HG03280 (cell line): ENCODE measurements at regions not wholly inside any gene's neighbourhood (a gene's known extent, or its start where the extent isn't known, plus 50 kb on each side); places are given as distances from the start of the nearest gene placed in this dataset.

Experiments
- ATAC-seq: cut with Tn5 transposase; IDR thresholded peaks from one replicate; pipeline ENCODE4 v1.9.1; 2021; ENCODE audit warnings: mild to moderate bottlenecking, moderate library complexity; ENCODE audit not compliant: unreplicated experiment

DNA sequence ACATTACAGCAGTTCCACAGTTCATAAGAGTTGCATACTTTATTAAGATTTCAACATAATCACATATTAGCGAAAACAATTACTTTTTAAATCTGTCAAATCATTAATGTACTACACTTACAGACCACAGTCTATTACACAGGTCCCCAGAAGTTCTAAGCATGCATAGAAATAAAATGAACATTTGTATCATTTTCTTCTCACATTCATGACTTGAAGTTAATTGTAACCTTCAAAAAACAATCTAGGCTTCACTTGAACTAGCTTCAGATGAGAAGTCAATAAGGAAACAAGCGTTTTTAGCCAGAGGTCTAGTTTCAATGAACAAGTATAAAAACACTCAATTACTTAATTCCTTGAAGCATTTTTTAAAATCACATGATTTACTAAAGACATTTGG lies 238.3 kb downstream of the HACE1 start:
- ATAC-seq = no peak

DNA sequence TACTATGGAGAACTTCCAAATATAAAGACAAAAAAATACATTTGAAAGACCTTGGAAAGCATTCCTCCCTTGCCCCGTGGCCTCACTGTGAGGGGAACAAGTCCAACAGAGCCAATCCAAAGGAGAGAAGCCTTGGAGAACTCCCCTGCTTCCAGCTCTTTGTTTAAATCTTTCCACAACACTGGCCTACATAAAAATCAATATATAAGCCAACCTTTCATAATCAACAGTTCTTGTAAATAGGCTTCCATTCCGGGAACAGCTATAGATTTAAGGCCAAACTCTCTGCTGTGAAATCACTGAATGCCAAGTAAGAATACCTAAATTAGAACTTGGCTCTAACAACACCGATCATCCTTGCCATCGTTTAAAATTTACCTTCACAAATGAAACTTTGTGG lies 242.1 kb downstream of the HACE1 start:
- ATAC-seq = no peak

DNA sequence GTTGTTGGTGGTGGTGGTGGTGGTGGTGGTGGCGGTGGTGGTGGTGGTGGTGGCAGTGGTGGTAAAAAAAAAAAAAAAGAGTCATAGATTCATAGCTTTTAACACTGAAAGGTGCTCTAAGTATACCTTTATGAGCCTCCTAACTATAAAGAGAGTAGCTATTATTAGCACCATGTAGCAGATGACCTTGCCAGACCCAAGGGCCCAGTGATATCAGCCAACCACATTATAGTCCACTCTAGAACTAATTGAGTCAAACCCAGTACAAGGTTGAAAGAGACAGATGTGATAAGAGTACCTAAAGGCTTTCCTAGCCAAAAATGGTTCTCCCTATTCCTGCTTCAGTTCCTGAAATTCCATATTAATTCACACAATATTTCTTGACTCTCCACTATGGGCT lies 245.3 kb downstream of the HACE1 start:
- no peak for ATAC-seq

DNA sequence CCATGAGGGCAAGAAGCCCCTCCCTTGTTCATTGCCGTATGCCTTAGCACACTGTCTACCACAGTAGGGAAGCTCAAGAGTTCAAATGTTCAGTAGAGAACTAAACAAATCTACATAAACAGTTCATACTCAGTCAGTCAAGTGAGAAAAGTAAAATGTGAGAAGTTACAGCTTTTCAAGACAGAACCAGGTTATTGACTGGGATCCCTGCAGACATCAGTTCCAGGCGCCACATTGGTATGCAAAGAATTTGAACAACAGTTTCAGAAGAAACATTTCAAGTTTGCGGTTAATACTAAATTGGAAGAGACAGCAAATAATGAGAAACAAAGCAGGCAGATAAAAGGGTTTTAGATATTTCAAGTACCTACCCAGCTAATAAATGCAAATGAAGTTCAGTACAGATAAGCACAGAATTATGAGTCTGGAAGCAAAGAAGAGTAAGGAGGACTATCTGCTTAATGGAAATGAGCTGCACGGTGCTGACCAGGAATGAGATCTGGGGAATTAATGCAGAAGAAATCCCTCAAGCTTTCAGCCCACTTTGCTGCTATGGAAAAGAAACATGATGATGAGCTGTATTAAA lies 246.2 kb downstream of the HACE1 start:
- no peak for ATAC-seq

DNA sequence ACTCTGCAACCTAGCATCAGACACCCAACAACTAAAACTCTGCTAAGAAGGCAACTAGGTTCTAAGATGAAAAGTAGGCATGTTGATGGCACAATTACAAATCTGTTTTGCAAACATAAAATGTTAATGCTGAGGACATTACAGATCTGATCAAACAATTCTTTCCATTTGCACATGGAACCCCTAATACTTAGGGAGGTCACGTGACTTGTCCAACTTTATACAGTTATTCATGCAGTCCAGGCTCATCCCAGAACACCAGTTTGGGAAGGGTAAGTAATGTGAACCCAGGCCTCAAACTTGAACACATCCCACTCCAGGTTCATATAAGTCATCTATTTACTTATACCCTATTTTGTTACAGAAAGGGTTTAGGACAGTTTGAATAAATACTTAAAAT lies 247.2 kb downstream of the HACE1 start:
- ATAC-seq = no peak

DNA sequence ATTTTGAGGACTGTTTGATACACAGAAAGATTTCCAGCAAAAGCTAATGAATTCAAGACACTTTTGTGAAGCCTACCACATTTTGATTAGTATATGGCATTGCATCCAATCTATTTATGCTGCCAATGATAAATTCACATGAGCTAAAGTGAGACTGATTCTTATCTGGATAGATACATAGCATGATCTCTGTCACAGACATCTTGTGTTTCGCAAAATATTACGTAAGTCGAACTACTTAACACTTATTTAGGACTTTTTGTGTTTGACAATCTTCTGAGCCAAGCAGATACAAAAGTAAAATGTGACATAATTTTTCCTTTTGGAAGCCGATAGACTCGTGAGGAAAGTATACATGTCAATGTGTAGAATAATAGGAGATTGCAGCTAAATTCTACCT lies 251.6 kb downstream of the HACE1 start:
- no peak for ATAC-seq

DNA sequence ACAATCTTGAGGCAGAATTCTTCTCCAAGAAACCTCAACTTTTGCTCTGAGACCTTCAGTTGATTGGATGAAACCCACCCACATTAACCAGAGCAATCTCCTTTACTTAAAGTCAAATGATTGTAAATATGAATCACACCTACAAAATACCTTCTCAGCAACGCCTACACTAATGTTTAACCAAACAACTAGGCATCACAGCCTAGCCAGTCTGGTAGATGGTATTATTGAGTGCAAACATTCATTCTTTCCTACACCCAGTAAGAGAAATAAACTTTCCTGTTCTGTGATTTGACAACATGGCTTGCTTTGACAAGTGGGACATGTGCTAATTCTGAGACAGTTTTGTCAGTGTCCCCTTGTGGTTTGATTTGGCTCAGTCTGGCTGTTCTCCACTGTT lies 252.2 kb downstream of the HACE1 start:
- no peak for ATAC-seq

DNA sequence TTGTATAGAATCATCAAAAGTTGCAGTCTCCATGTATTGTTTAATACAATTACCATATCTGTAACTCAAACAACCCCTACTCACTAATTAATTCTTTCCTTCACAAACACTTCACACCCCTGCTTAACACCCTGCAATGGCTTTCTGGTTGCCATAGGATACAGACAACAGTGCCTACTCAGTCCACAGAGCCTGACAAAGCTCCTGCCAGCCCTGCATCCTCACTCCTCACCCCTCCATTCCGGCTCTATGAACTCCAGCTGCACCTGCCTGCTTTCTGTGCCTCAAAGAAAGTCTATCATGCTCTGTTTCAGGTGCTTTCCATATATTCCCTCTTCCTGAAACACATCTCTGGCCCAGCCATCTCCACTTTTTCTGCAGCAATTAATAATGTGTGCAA lies 253.4 kb downstream of the HACE1 start:
- no peak for ATAC-seq

DNA sequence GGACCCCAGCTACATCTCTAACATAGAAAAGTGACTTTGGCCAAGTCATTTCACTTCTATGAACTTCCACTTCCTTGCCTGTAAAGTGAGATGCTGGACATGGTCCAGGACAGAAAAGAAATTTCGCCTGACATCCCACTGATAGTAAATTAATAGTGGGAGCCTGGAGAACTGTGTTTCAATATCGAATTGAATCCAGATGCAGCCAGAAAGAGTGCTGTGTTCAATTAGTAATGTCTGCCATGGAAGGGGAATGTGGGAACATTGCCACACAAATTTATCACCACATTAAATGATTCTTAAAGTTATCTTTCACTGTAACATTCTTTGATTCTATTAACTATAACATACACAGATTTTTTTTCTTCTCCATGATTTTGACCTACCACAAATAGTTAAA lies 255.0 kb downstream of the HACE1 start:
- ATAC-seq = no peak

DNA sequence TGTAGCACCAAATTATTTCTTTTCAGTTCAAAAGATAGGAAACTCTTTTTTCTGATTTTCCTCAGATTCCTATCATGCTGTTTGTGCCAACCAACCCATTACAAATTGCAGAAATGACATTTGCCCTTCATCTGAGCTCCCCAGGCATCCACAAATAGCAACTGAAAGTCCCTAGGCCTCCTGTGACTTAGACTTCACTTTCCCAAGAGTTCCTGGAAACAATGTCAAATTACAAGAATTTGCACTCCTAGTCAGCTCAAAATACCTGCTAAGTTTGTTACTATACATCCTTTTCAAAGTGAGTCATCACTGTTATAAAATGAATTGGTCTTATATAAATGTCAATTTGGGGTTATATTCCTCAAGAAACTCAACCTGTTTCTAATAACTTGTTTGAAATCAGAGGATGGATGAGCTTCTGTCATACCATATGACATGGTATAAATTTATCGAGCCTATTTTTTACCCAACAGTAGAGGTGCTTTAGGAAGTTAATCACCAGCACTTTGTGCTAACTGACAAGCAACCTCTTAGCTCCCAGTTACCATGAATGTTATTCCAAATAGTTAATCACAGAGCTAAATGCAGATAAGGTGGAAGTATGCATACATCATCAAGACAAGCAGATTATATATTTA lies 256.5 kb downstream of the HACE1 start:
- no peak for ATAC-seq

DNA sequence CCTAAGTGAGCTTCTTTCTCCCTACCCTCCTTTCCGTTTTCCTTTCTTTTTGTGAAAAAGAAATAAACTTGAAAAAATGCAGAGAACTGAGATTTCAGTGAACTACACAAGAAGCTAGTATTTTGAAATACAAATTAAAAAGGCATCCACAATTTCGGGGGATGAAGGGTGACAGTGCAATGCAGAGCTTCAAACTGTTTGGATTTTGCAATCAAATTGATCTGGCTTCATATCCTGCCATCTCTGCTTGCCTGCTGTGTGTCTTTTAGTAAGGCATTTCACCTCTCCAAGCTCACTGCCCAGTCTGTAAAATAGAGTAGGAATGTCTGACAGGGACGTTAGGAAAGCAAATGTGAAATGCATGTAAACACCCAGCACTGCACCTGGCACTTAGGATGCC lies 258.0 kb downstream of the HACE1 start:
- ATAC-seq = no peak

DNA sequence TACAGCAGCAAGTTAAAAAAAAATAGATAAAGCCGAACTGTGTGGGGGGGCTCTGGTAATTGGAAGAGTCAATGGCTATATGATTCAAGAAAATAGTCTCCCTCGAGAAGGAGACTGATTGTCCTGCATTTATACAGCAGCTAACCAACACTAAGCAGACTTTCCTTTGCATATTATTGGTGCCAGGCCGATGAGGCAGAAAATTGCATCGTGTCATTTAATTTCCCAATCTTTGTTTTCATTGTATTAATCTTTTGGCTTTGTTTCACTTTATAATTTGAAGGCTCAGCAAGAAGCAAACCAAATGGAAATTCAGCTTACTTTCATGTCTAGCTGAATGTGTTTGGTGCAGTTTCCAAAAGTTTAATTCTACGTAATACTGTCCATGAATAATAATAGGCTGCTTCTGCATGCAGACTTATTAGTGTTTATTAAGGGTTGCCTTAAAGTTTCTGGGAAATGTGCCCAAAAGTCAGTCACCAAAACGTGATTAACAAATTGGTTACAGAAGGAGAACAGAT lies 258.5 kb downstream of the HACE1 start:
- ATAC-seq = no peak

DNA sequence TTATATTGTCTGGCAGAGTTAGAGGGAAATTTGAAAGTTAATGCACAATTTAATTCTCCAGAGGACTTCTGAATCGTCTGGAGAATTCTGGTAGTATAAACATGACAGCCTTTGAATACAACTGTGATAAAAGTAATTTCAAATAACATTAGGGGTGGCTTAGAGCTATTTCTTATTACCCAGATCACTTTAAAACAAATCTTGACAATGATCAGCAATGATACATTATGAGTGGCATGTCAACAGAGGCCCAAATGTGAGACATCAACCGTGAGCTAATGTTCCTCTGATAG lies 259.1 kb downstream of the HACE1 start:
- ATAC-seq = no peak

DNA sequence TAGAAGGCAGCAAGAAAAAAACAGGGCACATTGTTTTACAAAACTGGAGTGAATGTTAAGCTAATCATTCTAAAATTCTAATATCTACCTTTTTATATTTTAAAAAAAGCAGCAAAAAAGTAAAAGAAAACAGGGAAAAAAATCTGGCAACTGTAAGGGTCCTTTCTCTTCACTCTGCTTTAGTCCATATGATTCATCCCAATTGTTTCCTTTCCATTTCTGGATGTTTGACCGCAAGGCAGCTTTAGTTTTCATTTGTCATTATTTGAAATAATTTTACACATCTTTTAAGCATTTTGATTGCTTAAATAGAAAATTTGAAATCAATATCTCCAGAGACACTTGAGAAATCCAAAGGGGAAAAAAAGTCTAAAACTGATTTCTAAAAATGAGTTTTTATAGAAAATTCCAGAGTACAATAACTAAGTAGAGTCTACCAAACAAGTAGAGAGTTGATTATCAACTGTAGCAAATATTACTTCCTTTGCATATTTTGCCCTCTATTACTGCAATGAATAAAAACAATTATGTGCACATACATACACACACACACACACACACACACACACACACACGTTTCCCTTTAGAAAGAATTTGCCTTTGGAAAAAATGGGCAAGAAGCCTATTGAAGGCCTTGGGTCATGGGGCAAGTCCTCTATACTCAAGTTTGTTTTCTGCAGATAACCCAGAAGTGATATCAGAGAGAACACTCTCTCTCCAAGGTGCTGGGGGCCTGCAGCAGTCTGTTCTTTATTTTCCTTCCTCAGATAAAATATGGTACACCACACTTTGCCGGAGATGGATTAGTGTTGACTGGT lies 259.7 kb downstream of the HACE1 start:
- ATAC-seq = no peak

DNA sequence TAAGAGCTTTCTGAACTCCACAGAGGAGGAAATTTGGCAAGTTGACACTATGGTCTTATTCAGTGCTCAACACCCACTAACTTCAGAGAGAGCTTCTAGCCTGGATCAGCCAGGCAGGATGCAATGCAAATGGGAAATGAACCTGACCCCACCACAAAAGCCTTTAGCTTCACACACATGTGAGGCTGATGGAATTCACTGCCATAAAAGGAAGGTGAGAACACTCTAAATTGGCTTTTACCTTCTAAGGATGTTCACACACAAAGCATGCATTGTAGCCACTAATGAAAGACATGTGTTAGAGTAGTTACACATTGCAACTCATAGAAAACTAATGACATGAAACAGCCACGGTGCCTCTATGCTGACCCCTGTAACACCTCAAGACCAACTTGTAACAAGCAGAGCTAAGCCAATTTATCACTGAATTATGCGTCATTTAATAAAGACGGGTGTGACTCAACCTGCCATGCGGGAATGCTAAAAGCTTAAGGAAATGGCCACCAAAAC lies 262.1 kb downstream of the HACE1 start:
- no peak for ATAC-seq

DNA sequence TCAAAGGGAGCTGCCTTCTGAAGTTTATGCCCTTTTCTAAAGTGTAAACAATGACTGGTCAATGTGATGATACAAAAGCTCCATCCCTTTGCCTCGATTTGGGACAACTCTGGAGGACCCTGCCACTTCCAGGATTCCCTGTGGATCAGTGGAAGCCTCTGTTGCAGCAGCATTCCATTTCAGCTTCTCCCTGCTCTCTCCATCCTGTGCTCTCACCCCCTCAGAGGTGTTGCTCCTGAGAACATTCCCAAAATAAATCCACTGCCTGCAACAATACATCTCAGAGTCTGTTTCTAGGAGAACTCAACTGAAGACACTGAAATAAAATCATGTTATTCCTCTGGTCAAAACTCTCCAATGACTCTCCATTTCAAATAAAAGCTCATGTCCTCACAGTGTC lies 263.6 kb downstream of the HACE1 start:
- no peak for ATAC-seq

DNA sequence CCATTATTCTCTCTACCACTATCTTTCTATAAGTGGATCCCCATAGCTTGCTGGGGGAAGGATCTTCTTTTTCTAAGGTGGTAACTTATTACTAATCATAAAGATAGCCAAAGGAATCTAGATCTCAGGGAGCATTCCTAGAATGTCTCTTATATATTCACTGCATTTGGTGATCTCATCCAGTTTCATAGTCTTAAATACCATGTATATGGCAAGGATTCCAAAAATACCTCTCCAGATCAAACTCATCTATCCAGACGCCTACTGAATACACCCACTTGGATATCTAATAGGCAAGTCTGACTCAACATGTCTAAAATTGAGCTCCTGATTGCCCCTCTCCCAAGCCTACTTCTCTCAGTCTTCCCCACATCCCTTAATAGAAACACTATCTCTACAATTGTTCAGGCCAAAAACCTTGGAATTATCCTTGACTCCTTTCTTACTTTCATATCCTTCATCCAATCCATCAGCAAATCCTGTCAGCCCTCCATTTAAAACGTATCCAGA lies 264.4 kb downstream of the HACE1 start:
- no peak for ATAC-seq

DNA sequence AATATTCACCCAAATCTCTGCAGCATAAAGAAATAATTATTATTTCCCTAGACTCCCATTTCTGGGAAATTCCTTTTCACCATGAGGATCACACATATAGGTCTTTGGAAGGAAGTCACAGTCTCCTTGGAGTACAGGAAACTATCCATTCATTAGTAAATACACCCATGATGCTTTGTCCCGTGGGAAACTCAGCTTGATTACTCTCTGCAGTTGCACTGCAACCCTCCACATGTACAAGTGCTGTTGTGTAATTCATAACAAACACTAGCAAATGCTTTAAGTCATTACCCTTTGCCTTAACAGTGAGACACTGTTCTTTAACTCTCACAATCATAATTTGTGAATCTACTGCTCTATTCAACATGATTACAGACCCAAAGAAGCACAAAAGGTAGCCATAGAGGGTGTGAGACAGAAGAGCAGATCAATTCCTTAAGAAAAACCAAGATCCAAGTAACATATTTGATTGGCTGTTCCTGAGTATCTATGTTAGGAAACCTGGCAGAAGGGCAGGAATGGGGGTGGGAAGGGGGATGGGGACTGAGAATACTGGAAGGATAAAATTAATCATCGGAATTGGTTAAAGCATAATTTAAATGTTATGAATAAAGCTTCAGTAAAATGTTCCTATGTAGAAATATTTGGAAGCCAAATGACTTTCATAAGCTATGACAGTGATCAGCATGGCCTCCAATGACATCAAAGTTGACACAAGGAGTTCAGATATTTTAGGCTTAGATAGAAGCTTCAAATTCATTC lies 268.0 kb downstream of the HACE1 start:
- no peak for ATAC-seq

DNA sequence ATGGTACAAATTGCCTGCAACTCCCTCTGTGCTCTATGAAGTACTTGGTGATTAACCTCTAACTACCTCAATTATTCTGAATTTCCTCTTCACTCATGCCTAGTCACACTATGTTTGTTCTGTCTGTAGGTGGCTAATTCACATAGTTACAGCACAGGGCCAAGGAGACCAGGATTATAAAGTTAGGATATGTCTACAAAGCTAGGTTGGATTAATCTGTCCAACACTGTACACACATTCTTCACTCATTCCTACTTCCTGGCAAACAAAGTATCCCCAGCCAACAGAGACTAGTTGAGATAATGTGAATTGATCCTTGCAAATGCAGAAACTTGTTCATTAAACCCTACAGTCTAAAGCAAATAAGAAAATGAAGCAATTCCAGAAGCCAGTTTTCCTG lies 269.8 kb downstream of the HACE1 start:
- no peak for ATAC-seq

DNA sequence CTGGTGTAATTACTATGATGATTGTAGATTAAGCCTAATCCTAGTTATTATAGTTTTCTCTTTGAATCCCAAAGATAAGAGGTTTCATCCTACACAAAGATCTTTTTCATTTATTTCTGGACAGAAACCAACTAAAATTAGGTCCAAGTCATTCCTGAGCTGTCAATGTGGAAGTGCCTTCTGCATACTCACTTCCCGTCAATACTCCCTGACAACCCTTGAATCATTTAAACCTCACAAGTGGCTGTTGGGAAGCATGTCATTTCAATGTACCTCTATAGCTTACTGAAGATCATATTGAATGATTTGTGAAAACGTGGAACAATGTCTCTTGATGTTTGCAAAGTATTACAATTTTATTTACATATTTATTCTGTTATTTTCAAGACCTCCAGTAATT lies 274.1 kb downstream of the HACE1 start:
- no peak for ATAC-seq

DNA sequence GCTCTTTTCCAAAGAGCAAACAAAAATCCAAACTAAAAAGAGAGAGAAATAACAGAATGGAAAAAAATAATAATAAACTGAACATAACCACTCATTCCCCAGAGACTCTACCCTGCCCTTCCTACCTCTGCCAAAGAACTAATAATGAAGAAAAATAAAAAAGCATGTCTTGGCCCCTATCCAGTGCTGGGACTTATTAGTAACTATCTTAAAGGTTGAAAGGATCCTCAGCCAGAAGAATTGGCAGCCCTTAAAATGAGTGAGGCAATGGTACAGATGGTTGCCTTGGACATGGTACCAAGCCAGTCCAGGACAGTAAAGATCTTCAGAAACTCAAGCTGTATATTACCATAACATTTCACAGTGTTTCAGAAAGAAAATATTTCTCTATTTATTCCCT lies 279.3 kb downstream of the HACE1 start:
- ATAC-seq = no peak
